GM18858 (cell line): ENCODE measurements at regions not wholly inside any gene's neighbourhood (a gene's known extent, or its start where the extent isn't known, plus 50 kb on each side); places are given as distances from the start of the nearest gene placed in this dataset.

ENCODE experiments used
- ATAC-seq: cut with Tn5 transposase; IDR thresholded peaks from one replicate; pipeline ENCODE4 v1.9.1; 2021; ENCODE audit not compliant: unreplicated experiment

GRCh38 chr6:167643223-167643622 lies 183.5 kb upstream of the AFDN start:
- no peak for ATAC-seq

- no peak for ATAC-seq
These were observed 183.0 kb upstream of the AFDN start for GRCh38 chr6:167643716-167644115.

DNA sequence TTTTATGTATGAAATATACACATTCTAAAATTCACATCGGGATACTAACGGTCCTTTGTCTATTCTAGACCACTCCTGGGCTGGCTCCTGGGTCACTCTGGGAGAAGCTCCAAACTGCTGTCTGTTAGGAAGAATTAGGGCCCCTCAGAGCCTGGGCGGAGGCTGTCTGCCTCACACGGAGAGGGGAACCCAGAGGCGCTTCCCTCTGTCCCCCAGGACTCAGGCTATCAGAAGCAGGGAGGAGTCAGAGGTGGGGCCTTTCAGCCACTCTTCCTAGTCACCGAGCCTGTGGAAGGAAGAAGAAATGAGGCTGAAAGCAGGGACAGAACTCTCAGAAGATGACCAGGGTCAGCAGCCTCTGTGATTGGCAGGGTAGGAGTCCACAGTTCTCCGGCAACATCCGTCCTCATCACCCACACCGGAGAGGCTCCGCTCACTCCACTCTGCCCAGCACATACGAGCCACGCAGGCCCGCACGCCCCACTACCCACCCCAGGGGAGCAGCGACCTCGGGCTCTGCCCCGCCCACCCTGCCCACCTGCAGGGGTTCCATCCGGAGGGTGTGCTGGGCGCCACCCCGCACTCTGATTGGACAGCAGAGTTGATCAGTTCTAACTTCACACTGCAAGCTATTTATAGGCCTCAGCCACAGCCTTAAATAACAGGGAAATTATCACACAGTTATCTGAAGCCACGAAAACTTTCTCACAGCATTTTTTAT lies 182.1 kb upstream of the AFDN start:
- no peak for ATAC-seq

GRCh38 chr6:167645368-167645767 lies 181.3 kb upstream of the AFDN start:
- no peak for ATAC-seq

- no peak for ATAC-seq
These were observed 179.4 kb upstream of the AFDN start for GRCh38 chr6:167647306-167647705.

GRCh38 chr6:167647737-167648470 lies 178.8 kb upstream of the AFDN start:
- no peak for ATAC-seq

- no peak for ATAC-seq
These were observed 178.0 kb upstream of the AFDN start for GRCh38 chr6:167648501-167649278.

- no peak for ATAC-seq
These were observed 177.2 kb upstream of the AFDN start for GRCh38 chr6:167649476-167649875.

DNA sequence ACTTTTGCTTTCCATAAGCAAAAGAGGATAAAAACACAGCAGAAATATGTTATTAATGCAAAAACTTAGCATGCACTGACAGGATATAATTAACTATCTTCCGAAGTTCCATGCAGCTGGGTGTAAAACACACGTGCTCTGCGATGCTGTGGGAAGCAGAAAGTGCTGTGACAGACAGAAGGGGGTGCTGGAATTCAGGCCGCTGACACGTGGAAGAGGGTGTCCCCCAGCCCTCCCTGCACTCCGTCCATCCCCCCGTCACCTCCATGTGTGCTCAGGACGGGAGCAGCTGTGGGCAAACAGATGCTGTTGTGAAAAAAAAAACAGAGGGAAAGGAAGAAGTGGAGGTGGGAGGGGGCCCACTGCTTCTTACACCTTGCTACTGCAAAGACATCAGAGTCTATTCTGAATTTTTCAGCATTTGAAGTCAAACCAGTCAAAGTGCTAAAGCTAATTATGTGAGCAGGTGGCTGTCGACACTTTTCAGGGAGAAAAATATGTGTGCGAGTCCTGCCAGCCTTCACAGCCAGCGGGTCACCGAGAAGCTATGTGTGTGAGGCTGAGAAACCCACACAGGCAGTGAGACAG lies 175.9 kb upstream of the AFDN start:
- ATAC-seq, result no peak

DNA sequence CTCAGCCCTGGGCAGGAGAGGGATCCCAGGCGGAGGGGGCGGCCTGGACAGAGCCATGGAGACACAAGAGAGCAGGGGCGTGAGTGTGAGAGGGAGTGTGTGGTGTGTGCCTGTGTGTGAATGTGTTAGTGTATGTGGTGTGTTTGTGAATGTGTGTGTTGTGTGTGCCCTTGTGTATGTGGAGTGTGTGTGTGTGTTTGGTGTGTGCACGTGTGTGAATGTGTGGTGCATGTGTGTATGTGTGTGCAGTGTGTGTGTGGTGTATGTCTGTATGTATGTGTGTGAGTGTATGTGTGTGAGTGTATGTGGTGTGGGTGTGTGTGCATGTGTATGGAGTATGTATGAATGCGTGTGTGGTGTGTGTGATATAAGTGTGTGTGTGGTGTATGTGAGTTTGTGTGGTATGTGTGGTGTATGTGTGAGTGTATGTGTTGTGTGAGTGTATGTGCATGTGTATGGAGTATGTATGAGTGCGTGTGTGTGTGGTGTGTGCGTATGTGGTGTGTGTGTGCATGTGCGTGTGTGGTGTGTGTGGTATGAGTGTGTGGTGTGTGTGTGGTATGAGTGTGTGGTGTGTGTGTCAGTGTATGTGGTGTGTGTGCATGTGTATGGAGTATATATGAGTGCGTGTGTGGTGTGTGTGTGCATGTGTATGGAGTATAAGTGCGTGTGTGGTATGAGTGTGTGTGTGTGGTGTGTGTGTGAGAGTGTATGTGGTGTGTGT lies 175.2 kb upstream of the AFDN start:
- no peak for ATAC-seq

GRCh38 chr6:167652042-167652700 lies 174.5 kb upstream of the AFDN start:
- no peak for ATAC-seq

DNA sequence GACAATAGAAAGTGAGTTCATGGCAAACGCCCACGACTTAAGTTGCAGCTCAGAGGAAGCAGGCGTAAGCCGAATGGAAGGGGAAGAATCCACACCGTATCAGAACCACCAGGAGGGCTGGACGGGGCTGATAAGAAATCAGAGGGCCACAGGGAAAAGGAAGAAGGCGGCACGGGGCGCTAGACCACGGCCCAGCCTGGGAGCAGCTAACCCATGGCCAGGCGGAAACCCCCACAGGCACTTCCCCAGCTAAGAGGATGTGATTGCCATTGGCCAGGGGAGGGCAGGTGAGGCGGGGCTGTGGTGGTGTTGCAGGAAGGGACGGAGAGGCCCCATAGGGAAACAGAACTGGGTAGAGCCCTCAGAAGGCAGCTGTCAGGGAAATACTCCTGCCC lies 174.0 kb upstream of the AFDN start:
- ATAC-seq, result no peak

DNA sequence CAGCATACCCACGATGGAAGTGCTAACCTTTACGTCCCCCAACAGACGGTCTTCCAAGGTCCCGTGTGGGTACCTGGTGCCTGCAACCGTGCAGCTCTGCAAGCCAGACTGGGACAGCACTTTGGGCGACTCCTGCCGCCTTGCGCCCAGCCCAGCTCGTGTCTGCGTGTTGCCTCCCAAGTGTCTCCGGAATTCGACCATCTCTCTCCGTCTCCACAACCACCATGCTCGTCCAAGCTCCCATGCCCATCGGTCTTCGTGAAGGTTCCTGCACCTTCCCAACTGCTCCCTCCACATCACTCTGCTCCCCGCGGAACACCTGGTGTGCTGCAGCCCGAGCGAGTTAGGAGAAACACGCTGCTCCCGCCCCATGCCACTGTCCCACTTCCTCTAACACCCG lies 173.2 kb upstream of the AFDN start:
- ATAC-seq, result no peak

GRCh38 chr6:167654389-167654788 lies 172.3 kb upstream of the AFDN start:
- ATAC-seq, result no peak

DNA sequence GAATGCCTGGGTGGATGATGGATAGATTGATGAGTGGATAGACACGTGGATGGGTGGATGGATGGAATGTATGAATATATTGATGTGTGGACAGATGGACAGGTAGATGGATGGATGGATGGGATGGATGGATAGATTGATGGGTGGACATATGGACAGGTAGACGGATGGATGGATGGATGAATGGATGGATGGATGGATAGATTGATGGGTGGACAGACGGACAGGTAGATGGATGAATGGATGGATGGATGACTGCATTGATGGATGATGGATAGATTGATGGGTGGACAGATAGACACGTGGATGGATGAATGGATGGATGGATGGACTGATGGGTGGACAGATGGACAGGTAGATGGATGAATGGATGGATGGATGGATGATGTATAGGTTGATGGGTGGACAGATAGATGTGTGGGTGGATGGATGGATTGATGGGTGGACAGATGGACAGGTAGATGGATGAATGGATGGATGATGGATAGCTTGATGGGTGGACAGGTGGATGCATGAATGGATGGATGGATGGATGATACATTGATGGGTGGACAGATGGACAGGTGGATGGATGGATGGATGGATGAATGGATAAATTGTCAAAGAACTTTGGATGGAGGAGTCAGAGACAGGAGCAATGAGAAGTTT lies 171.4 kb upstream of the AFDN start:
- no peak for ATAC-seq

DNA sequence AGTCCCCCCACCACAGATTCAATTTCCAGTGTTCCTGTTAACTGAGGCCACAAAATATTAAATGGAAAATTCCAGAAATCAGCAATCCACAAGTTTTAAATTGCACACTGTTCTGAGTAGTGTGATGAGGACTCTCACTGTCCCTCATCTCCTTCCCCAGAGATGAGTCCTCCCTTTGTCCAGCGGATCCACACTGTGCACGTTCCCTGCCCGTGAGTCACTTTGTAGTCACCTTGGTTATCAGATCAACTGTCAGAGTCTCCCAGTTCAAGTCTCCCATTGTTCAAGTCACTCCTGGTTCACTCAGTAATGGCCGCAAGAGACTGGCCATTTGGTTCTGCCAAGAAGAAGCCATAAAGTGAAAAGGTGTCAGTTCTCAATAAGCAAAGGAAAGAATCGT lies 168.6 kb upstream of the AFDN start:
- ATAC-seq, result no peak

- no peak for ATAC-seq
These were observed 167.7 kb upstream of the AFDN start for GRCh38 chr6:167659046-167659445.

- no peak for ATAC-seq
These were observed 166.3 kb upstream of the AFDN start for GRCh38 chr6:167660424-167660823.

GRCh38 chr6:167660944-167661551 lies 165.7 kb upstream of the AFDN start:
- no peak for ATAC-seq
